HG03442 (cell line): ENCODE measurements at regions not wholly inside any gene's neighbourhood (a gene's known extent, or its start where the extent isn't known, plus 50 kb on each side); places are given as distances from the start of the nearest gene placed in this dataset.

ENCODE experiments used
- ATAC-seq: cut with Tn5 transposase; IDR thresholded peaks from one replicate; pipeline ENCODE4 v1.9.1; 2021; ENCODE audit warnings: mild to moderate bottlenecking, moderate library complexity; ENCODE audit not compliant: unreplicated experiment

- no peak for ATAC-seq
Observed at GRCh38 chr22:48808038-48808960, 1019.4 kb downstream of the BRD1 start.

- ATAC-seq = no peak
Observed at GRCh38 chr22:48807155-48807554, 1020.5 kb downstream of the BRD1 start.

- no peak for ATAC-seq
Observed at GRCh38 chr22:48806227-48806781, 1021.4 kb downstream of the BRD1 start.

GRCh38 chr22:48805516-48805915 lies 1022.2 kb downstream of the BRD1 start:
- no peak for ATAC-seq

- ATAC-seq = no peak
Observed at GRCh38 chr22:48804811-48805301, 1022.8 kb downstream of the BRD1 start.

GRCh38 chr22:48803948-48804810 lies 1023.5 kb downstream of the BRD1 start:
- ATAC-seq = no peak

- no peak for ATAC-seq
Observed at GRCh38 chr22:48803171-48803947, 1024.3 kb downstream of the BRD1 start.

GRCh38 chr22:48802576-48802975 lies 1025.1 kb downstream of the BRD1 start:
- no peak for ATAC-seq

- ATAC-seq = no peak
Observed at GRCh38 chr22:48800886-48801607, 1026.6 kb downstream of the BRD1 start.

GRCh38 chr22:48800036-48800885 lies 1027.4 kb downstream of the BRD1 start:
- no peak for ATAC-seq

- ATAC-seq = no peak
Observed at GRCh38 chr22:48799227-48799970, 1028.3 kb downstream of the BRD1 start.

GRCh38 chr22:48798281-48799226 lies 1029.1 kb downstream of the BRD1 start:
- no peak for ATAC-seq

GRCh38 chr22:48797731-48798130 lies 1029.9 kb downstream of the BRD1 start:
- ATAC-seq = no peak

- ATAC-seq = no peak
Observed at GRCh38 chr22:48796310-48797015, 1031.2 kb downstream of the BRD1 start.

- no peak for ATAC-seq
Observed at GRCh38 chr22:48795664-48796063, 1032.0 kb downstream of the BRD1 start.

GRCh38 chr22:48794906-48795305 lies 1032.8 kb downstream of the BRD1 start:
- ATAC-seq = no peak
